CD8-positive, alpha-beta memory T cell (primary cell): ENCODE measurements at regions not wholly inside any gene's neighbourhood (a gene's known extent, or its start where the extent isn't known, plus 50 kb on each side); places are given as distances from the start of the nearest gene placed in this dataset.

Experiments used
- CTCF ChIA-PET: fragments of 350-600 bp; sonication (Branson Sonifier 250); formaldehyde crosslinking; loops from one replicate; lab custom pipeline; 2021; ENCODE audit warnings: antibody characterized with exemption; lab: Charles Lee
- POLR2A ChIA-PET: fragments of 350-600 bp; sonication (Branson Sonifier 250); formaldehyde crosslinking; loops from one replicate; lab custom pipeline; 2021; ENCODE audit warnings: antibody characterized with exemption; lab: Charles Lee
- DNase-seq, 5 donors: peaks; one replicate each; pipeline versions ENCODE4 v3.0.0 to v3.0.0-alpha.2; 2020 to 2022; ENCODE audit warnings: mixed read lengths in 1 of 5
- H3K27ac ChIP-seq: one replicate; pipeline ENCODE4 v1.7.0; 2013; ENCODE audit warnings: low read depth, mild to moderate bottlenecking, low read length, moderate library complexity
- H3K27me3 ChIP-seq: 2 replicates; pipeline ENCODE4 v1.7.0; 2013; ENCODE audit warnings: low read length, mild to moderate bottlenecking; ENCODE audit not compliant: insufficient read depth, poor library complexity, severe bottlenecking
- H3K36me3 ChIP-seq: 2 replicates; pipeline ENCODE4 v1.7.0; 2013; ENCODE audit warnings: mild to moderate bottlenecking, low read length, moderate library complexity; ENCODE audit not compliant: insufficient read depth
- H3K4me1 ChIP-seq: 2 replicates; pipeline ENCODE4 v1.7.0; 2013; ENCODE audit warnings: mild to moderate bottlenecking, low read length, moderate library complexity; ENCODE audit not compliant: insufficient read depth
- H3K4me3 ChIP-seq: 2 replicates; pipeline ENCODE4 v1.7.0; 2013; ENCODE audit warnings: mild to moderate bottlenecking, low read length
- H3K9me3 ChIP-seq: 2 replicates; pipeline ENCODE4 v1.7.0; 2013; ENCODE audit warnings: mild to moderate bottlenecking, low read length
- H3K27ac Mint-ChIP-seq, 8 donors: one replicate each; pipeline ENCODE4 v1.8.0; 2020 to 2021; ENCODE audit warnings: mixed read lengths in 8 of 8, mild to moderate bottlenecking in 6 of 8, inconsistent platforms in 3 of 8, moderate library complexity in 3 of 8
- H3K27me3 Mint-ChIP-seq, 2 donors: one replicate each; pipeline ENCODE4 v1.8.0; 2020 to 2021; ENCODE audit warnings: mixed read lengths in 2 of 2, mild to moderate bottlenecking in 1 of 2, moderate library complexity in 1 of 2
- H3K36me3 Mint-ChIP-seq, 3 donors: one replicate each; pipeline ENCODE4 v1.8.0; 2020 to 2021; ENCODE audit warnings: mixed read lengths in 3 of 3, inconsistent platforms in 1 of 3, mild to moderate bottlenecking in 1 of 3
- H3K4me1 Mint-ChIP-seq, 3 donors: one replicate each; pipeline ENCODE4 v1.8.0; 2020 to 2021; ENCODE audit warnings: mixed read lengths in 3 of 3, inconsistent platforms in 1 of 3, mild to moderate bottlenecking in 1 of 3
- H3K4me3 Mint-ChIP-seq, 7 donors: one replicate each; pipeline ENCODE4 v1.8.0; 2020 to 2021; ENCODE audit warnings: mixed read lengths in 7 of 7, mild to moderate bottlenecking in 6 of 7, moderate library complexity in 4 of 7, inconsistent platforms in 2 of 7
- H3K9me3 Mint-ChIP-seq, 5 donors: one replicate each; pipeline ENCODE4 v1.8.0; 2020 to 2022; ENCODE audit warnings: mixed read lengths in 5 of 5, mild to moderate bottlenecking in 3 of 5, moderate library complexity in 2 of 5, inconsistent platforms in 1 of 5

DNA sequence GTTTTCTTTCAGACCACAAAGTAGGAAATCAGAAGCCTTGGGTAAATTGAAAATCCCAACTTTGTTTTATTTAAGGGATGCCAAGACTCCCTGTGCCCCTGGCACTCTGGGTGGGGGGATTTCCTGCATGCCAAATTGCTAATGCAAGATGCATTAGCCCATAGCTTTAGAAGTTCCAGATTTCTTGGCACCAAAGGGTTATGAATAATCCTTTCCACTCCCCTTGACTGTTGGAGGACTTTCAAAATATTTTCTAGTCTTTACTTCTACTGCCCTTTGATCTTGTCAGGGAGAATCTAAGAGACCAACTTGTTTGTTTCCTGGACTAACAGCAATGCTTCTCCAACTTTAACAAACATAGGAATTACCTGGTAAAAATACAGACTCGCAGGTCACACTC is 81.8 kb upstream of the TGIF1 start:
- Mint-ChIP-seq H3K9me3 (no peaks in the 10 kb centered on the region), H3K27me3 (peaks cover 0 to 9% of the 10 kb centered on the region in 2 donors), H3K4me3 (no peak overlapping the region), H3K36me3 (peaks cover 0 to 4% (median 1%) of the 10 kb centered on the region in 3 donors), H3K4me1 (no peaks in the 10 kb centered on the region), H3K27ac (no peak overlapping the region)
- no peaks in the 10 kb centered on the region for H3K9me3 ChIP-seq
- no peaks in the 10 kb centered on the region for H3K27me3 ChIP-seq
- H3K4me3 ChIP-seq: no peak overlapping the region
- no peak for DNase-seq
- CTCF ChIA-PET: no interaction called here
- no peak overlapping the region for H3K27ac ChIP-seq
- POLR2A ChIA-PET: no interaction called here
- H3K36me3 ChIP-seq: no peaks in the 10 kb centered on the region
- no peaks in the 10 kb centered on the region for H3K4me1 ChIP-seq

DNA sequence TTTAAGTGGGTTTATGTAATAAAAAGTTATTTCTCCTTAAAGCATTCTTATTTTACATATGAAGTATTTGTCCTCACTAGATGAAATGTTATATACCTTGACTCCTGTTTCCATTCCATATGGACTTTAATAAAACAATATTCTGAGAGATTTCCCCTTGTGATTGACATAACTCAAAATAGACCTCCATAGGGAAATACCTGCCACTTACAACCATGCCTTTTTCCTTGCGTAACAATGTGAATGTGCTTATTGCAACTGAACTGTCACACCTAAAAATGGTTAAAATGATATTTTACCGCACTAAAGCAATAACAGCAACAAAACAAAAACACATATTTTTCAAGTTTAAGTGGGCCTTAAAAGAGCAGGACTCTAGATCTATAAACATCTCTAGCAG is 70.3 kb upstream of the TGIF1 start:
- ChIA-PET POLR2A (interaction anchor here (0.7 kb wide), 1 partner anchor 68 kb away, joined by 3 read pairs; no protein-coding TSS in a partner anchor), CTCF (interaction anchor here (0.7 to 2.8 kb wide), 5 partner anchors 16 to 215 kb away, joined by 3 to 13 read pairs (median 4); no protein-coding TSS in a partner anchor)
- no peaks in the 10 kb centered on the region for H3K4me1 Mint-ChIP-seq

DNA sequence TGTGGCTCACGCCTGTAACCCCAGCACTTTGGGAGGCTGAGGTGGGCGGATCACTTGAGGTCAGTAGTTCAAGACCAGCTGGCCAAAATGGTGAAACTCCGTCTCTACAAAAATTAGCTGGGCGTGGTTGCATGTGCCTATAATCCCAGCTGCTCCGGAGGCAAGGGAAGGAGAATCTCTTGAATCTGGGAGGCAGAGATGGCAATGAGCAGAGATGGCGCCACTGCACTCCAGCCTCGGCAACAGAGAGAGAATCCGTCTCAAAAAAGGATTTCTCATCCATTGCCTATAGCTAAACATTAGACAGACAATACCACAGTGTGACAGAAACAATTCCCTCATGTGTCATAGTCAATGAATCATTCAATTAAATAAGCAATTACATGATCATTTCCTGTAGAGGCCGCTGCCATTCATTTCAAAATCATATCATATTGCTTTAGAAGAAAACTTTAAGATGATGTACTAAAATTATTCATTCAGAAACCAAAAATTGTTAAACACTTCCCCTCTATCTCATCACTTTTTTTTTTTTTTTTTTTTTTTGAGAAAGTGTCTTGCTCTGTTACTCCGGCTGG is 69.5 kb upstream of the TGIF1 start:
- Mint-ChIP-seq H3K4me1 (no peaks in the 10 kb centered on the region), H3K27ac (peak overlapping the region in 1 of 8 donors; percentile 42), H3K4me3 (no peak overlapping the region), H3K36me3 (no peaks in the 10 kb centered on the region), H3K9me3 (no peaks in the 10 kb centered on the region), H3K27me3 (peaks cover 8 to 21% of the 10 kb centered on the region in 2 donors)
- ChIA-PET CTCF (interaction anchor here (0.7 to 2.8 kb wide), 8 partner anchors 15 to 224 kb away, joined by 3 to 13 read pairs (median 4); no protein-coding TSS in a partner anchor), POLR2A (interaction anchor here (0.7 kb wide), 1 partner anchor 67 kb away, joined by 3 read pairs; no protein-coding TSS in a partner anchor)
- H3K27me3 ChIP-seq: no peaks in the 10 kb centered on the region
- peak in 1 of 5 donors; percentile 24 for DNase-seq
- H3K9me3 ChIP-seq: no peaks in the 10 kb centered on the region
- no peak overlapping the region for H3K4me3 ChIP-seq
- no peaks in the 10 kb centered on the region for H3K4me1 ChIP-seq
- H3K36me3 ChIP-seq: no peaks in the 10 kb centered on the region
- no peak overlapping the region for H3K27ac ChIP-seq

More for the DNA sequence above, 70.3 kb upstream of the TGIF1 start:
- H3K36me3 Mint-ChIP-seq: no peaks in the 10 kb centered on the region
- Histone ChIP-seq H3K27ac (no peak overlapping the region), H3K4me3 (no peak overlapping the region), H3K9me3 (no peaks in the 10 kb centered on the region), H3K4me1 (no peaks in the 10 kb centered on the region), H3K36me3 (no peaks in the 10 kb centered on the region), H3K27me3 (no peaks in the 10 kb centered on the region)
- H3K4me3 Mint-ChIP-seq: no peak overlapping the region
- H3K9me3 Mint-ChIP-seq: no peaks in the 10 kb centered on the region
- peak overlapping the region in 1 of 8 donors; percentile 27 for H3K27ac Mint-ChIP-seq
- DNase-seq: no peak
- peaks cover 8 to 27% of the 10 kb centered on the region in 2 donors for H3K27me3 Mint-ChIP-seq

DNA sequence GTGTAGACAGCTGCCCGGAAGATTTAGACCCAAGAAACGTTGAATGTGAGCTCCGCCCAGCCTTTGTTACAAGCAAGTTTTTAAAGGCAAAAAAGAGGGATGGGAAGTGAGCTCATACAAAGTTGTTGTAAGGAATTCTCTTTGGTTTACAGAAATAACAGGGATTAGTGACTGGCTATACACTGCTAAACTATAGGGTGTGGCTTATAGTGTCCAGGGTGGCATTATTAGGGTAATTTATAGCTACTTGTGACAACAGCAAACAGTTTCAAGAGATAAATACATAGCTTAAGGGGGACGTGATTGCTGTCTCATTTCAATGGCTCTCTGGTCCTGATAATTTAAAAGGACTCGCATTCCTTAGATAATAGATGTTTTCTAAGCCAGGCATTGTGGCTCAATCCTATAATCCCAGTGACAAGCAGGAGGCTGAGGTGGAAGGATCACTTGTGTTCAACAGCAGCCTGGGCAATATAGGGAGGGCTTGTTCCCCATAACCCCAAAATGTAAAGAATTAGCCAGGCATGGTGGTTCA is 66.5 kb upstream of the TGIF1 start:
- Mint-ChIP-seq H3K27ac (no peak overlapping the region), H3K4me1 (no peaks in the 10 kb centered on the region), H3K4me3 (no peak overlapping the region), H3K27me3 (peaks cover 0 to 4% of the 10 kb centered on the region in 2 donors), H3K36me3 (no peaks in the 10 kb centered on the region), H3K9me3 (no peaks in the 10 kb centered on the region)
- Histone ChIP-seq H3K9me3 (no peaks in the 10 kb centered on the region), H3K4me1 (no peaks in the 10 kb centered on the region), H3K27ac (no peak overlapping the region), H3K4me3 (no peak overlapping the region), H3K27me3 (no peaks in the 10 kb centered on the region), H3K36me3 (no peaks in the 10 kb centered on the region)
- ChIA-PET POLR2A (no interaction called here), CTCF (interaction anchor here (1.5 kb wide), 1 partner anchor 86 kb away, joined by 4 read pairs; no protein-coding TSS in a partner anchor)
- DNase-seq: no peak

DNA sequence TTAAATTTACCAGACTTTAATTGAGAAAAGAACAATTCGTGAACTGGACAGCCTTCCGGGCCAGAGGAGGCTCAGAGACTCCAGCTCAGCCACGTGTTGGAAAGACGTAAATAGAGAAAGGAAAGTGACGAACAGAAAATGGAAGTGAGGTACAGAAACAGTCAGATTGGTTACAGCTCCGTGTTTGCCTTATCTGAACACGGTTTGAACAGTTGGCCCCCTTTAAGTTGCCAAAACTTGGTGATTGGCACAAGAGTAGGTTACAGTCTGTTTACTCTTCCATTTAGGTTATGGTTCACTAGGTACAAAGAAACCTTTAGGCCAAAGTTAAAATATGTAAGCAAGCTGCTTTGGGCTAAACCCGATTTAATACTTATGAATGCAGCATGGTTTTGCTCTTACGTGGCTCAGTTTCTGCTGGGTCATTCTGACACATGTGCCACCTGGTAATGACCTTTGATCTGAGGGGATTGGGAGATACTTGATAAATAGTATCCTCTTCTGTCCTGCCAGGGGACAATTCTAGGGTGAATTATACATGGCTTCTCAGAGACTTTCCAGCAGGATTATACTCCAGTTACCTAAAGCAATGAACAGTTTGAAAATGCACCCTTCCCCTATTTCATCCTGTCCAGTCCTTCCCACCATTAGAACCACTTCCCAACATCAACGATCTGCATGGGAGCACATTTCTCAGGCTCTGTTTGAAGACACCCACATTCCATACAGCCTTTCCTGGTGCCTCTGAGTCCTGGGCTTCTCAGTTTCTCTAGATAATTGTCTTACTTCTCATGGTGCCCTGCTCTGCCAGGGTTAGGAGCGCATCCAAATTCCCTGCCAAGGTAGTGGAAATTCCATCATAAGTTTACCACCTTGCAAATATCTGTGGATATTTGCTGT is 65.1 kb upstream of the TGIF1 start:
- no peak overlapping the region for H3K27ac Mint-ChIP-seq
- H3K4me1 Mint-ChIP-seq: no peaks in the 10 kb centered on the region
- no peak for DNase-seq
- POLR2A ChIA-PET: no interaction called here
- Histone ChIP-seq H3K9me3 (no peaks in the 10 kb centered on the region), H3K4me1 (no peaks in the 10 kb centered on the region), H3K4me3 (no peak overlapping the region), H3K27ac (no peak overlapping the region), H3K36me3 (no peaks in the 10 kb centered on the region), H3K27me3 (no peaks in the 10 kb centered on the region)
- peak overlapping the region in 1 of 7 donors; percentile 6 for H3K4me3 Mint-ChIP-seq
- peaks cover 0 to 4% of the 10 kb centered on the region in 2 donors for H3K27me3 Mint-ChIP-seq
- no peaks in the 10 kb centered on the region for H3K36me3 Mint-ChIP-seq
- no peaks in the 10 kb centered on the region for H3K9me3 Mint-ChIP-seq
- CTCF ChIA-PET: interaction anchor here (0.9 kb wide), 1 partner anchor 68 kb away, joined by 3 read pairs; no protein-coding TSS in a partner anchor

DNA sequence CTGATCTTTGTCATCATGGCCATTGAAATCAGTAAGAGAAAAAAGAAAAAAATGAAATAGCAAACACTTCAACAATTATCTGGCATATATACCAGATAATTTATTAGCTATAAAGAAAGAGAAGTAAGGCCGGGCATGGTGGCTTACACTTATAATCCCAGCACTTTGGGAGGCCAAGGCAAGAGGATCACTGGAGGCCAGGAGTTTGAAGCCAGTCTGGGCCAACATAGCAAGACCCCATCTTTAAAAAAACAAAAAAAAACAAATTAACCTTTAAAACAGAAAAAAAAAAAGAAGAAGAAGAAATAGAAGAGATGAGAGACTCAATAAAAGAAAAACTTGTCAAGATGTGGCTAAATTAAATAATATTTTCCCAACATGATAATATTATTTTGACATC is 61.6 kb upstream of the TGIF1 start:
- H3K27ac ChIP-seq: no peak overlapping the region
- no peaks in the 10 kb centered on the region for H3K36me3 ChIP-seq
- ChIA-PET CTCF (interaction anchor here (0.9 kb wide), 2 partner anchors 69 to 278 kb away, joined by 3 to 4 read pairs; no protein-coding TSS in a partner anchor), POLR2A (no interaction called here)
- H3K4me3 Mint-ChIP-seq: no peak overlapping the region
- peaks cover 0 to 4% (median 0%) of the 10 kb centered on the region in 3 donors for H3K36me3 Mint-ChIP-seq
- no peaks in the 10 kb centered on the region for H3K27me3 ChIP-seq
- no peaks in the 10 kb centered on the region for H3K9me3 ChIP-seq
- DNase-seq: no peak
- H3K27me3 Mint-ChIP-seq: peaks cover 0 to 4% of the 10 kb centered on the region in 2 donors
- no peak overlapping the region for H3K27ac Mint-ChIP-seq
- no peak overlapping the region for H3K4me3 ChIP-seq
- H3K4me1 Mint-ChIP-seq: no peaks in the 10 kb centered on the region
- H3K4me1 ChIP-seq: no peaks in the 10 kb centered on the region
- H3K9me3 Mint-ChIP-seq: peaks cover 0 to 6% (median 0%) of the 10 kb centered on the region in 5 donors

DNA sequence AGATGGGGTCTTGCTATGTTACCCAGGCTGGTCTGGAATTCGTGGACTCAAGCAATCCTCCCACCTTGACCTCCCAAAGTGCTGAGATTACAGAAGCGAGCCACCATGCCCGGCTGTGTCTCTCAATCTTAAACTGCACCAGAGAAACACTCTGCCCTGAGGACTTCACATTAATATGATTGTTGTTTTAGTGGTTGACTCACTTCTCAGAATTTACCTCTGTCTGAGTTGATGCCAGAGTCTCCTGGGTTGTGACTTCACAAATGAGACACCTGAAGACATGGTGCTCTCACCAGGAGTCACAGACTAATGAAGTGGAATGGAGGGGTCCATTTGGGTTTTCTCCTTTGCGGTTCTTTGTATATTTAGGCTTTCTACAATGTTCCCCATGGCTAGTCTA is 61.0 kb upstream of the TGIF1 start:
- Histone ChIP-seq H3K9me3 (no peaks in the 10 kb centered on the region), H3K27me3 (no peaks in the 10 kb centered on the region), H3K36me3 (no peaks in the 10 kb centered on the region), H3K4me1 (no peaks in the 10 kb centered on the region), H3K27ac (no peak overlapping the region), H3K4me3 (no peak overlapping the region)
- Mint-ChIP-seq H3K27ac (no peak overlapping the region), H3K27me3 (peaks cover 0 to 6% of the 10 kb centered on the region in 2 donors), H3K4me1 (no peaks in the 10 kb centered on the region), H3K4me3 (no peak overlapping the region), H3K36me3 (peaks cover 0 to 8% (median 0%) of the 10 kb centered on the region in 3 donors), H3K9me3 (peaks cover 0 to 6% (median under 1%) of the 10 kb centered on the region in 5 donors)
- POLR2A ChIA-PET: no interaction called here
- DNase-seq: no peak
- CTCF ChIA-PET: no interaction called here
